HCT116 (cell line): ENCODE measurements at regions not wholly inside any gene's neighbourhood (a gene's known extent, or its start where the extent isn't known, plus 50 kb on each side); places are given as distances from the start of the nearest gene placed in this dataset.

Source experiments
- ATAC-seq: fragments of 200-7000 bp; cut with Tn5 transposase; 2 replicates; pipeline ENCODE4 v1.9.1; 2020; ENCODE audit warnings: mild to moderate bottlenecking, moderate library complexity
- BruUV-seq: library from RNA; stranded (reverse); fragments of 400-500 nt; replicated peaks from 2 replicates; lab custom pipeline; 2021; lab: Mats Ljungman, UMichigan
- CTCF ChIA-PET: fragments of 300-600 bp; sonication (Branson Sonifier 250); formaldehyde crosslinking; loops from one replicate; lab custom pipeline; 2021; ENCODE audit warnings: antibody characterized with exemption; lab: Charles Lee
- POLR2A ChIA-PET: fragments of 300-600, 350-600 bp; sonication (Branson Sonifier 250); formaldehyde crosslinking; loops from one replicate; lab custom pipeline; 2021; ENCODE audit warnings: antibody characterized with exemption; lab: Charles Lee
- RAD21 ChIA-PET, 2 experiments: fragments of 300-600 bp; sonication (Branson Sonifier 250); formaldehyde crosslinking; loops; one replicate each; lab custom pipeline; 2023; ENCODE audit warnings: low total read pairs in 2 of 2; ENCODE audit not compliant: uncharacterized antibody in 2 of 2, unreplicated experiment in 2 of 2, low non-redundant PET in 1 of 2; lab: Charles Lee
- DNase-seq: peaks from one replicate; pipeline ENCODE4 v3.0.0-alpha.2; 2010; ENCODE audit warnings: low read depth, low spot score
- H2AFZ ChIP-seq: fragments of 200-600 bp; shearing (Covaris generic), sonication (generic); 2 replicates; pipeline ENCODE4 v1.6.1; 2017; ENCODE audit warnings: low read depth, mixed run types, mixed read lengths, antibody characterized with exemption, low read length; ENCODE audit not compliant: poor library complexity, severe bottlenecking
- H3K27ac ChIP-seq: 2 replicates; pipeline ENCODE4 v1.5.1; 2012; ENCODE audit warnings: low read depth, low read length
- H3K27me3 ChIP-seq: fragments of 200-600 bp; sonication (generic); 2 replicates; pipeline ENCODE4 v1.6.1; 2016; ENCODE audit warnings: mixed run types, low read length, mixed read lengths; ENCODE audit not compliant: insufficient read depth
- H3K36me3 ChIP-seq, 2 experiments: fragments of 200-500 bp in 1 of 2; fragments of 200-600 bp in 1 of 2; sonication (Bioruptor generic) in 1 of 2; sonication (generic) in 1 of 2; 2 replicates each; pipeline versions ENCODE4 v1.5.1 to v1.6.1; 2014 to 2016; ENCODE audit warnings: low read length in 2 of 2, inconsistent platforms in 1 of 2, mixed read lengths in 1 of 2, mixed run types in 1 of 2; ENCODE audit not compliant: insufficient read depth in 2 of 2, control insufficient read depth in 1 of 2
- H3K4me1 ChIP-seq, 2 experiments: fragments of 200-600 bp in 1 of 2; sonication (generic) in 1 of 2; 2 replicates each; pipeline versions ENCODE4 v1.5.1 to v1.6.1; 2012 to 2017; ENCODE audit warnings: low read length in 2 of 2, inconsistent platforms in 1 of 2, mild to moderate bottlenecking in 1 of 2, mixed read lengths in 1 of 2, mixed run types in 1 of 2, moderate library complexity in 1 of 2; ENCODE audit not compliant: insufficient read depth in 2 of 2, control insufficient read depth in 1 of 2
- H3K4me2 ChIP-seq: fragments of 200-600 bp; sonication (generic); 2 replicates; pipeline ENCODE4 v1.6.1; 2017; ENCODE audit warnings: mixed run types, low read length, mixed read lengths
- H3K4me3 ChIP-seq, 2 experiments: fragments of 200-600 bp in 1 of 2; sonication (generic) in 1 of 2; replicated peaks in 1 of 2; 2 replicates each; pipeline ENCODE4 v1.5.1; 2011 to 2016; ENCODE audit warnings: low read length in 2 of 2, control low read depth in 1 of 2, low read depth in 1 of 2, mild to moderate bottlenecking in 1 of 2, mixed read lengths in 1 of 2, mixed run types in 1 of 2
- H3K79me2 ChIP-seq: fragments of 200-600 bp; sonication (generic); 2 replicates; pipeline ENCODE4 v1.6.1; 2017; ENCODE audit warnings: mild to moderate bottlenecking, mixed run types, low read length, moderate library complexity, mixed read lengths; ENCODE audit not compliant: insufficient read depth
- H3K9ac ChIP-seq: fragments of 200-600 bp; sonication (generic); 2 replicates; pipeline ENCODE4 v1.6.1; 2016; ENCODE audit warnings: low read length, mixed read lengths
- H3K9me2 ChIP-seq: fragments of 200-600 bp; sonication (generic), shearing (Covaris generic); 2 replicates; pipeline ENCODE4 v1.6.1; 2017; ENCODE audit warnings: mixed run types, mild to moderate bottlenecking, moderate library complexity; ENCODE audit not compliant: insufficient read depth
- H3K9me3 ChIP-seq, 2 experiments: fragments of 200-500 bp in 1 of 2; fragments of 200-600 bp in 1 of 2; sonication (Bioruptor generic) in 1 of 2; sonication (generic) in 1 of 2; 2 replicates each; pipeline ENCODE4 v1.6.1; 2014 to 2017; ENCODE audit warnings: low read length in 2 of 2, mixed read lengths in 2 of 2, inconsistent platforms in 1 of 2, low read depth in 1 of 2, mild to moderate bottlenecking in 1 of 2, mixed run types in 1 of 2, moderate library complexity in 1 of 2; ENCODE audit not compliant: control insufficient read depth in 1 of 2, insufficient read depth in 1 of 2
- H4K20me1 ChIP-seq: fragments of 200-600 bp; sonication (generic), shearing (Covaris generic); 2 replicates; pipeline ENCODE4 v1.6.1; 2017; ENCODE audit warnings: mixed run types, mild to moderate bottlenecking, moderate library complexity; ENCODE audit not compliant: insufficient read depth
- ATF3 ChIP-seq: IDR thresholded peaks from 2 replicates; pipeline ENCODE4 v1.6.1; 2012
- EGR1 ChIP-seq: IDR thresholded peaks from 2 replicates; pipeline ENCODE4 v1.6.1; 2012; ENCODE audit warnings: low read depth
- ELF1 ChIP-seq: IDR thresholded peaks from 2 replicates; pipeline ENCODE4 v1.6.1; 2012; ENCODE audit warnings: low read depth, borderline replicate concordance
- EZH2 ChIP-seq: fragments of 200-600 bp; sonication (generic); IDR thresholded peaks from 2 replicates; pipeline ENCODE4 v1.6.1; 2017; ENCODE audit warnings: antibody characterized with exemption, mixed run types
- JUND ChIP-seq: IDR thresholded peaks from 2 replicates; pipeline ENCODE4 v1.6.1; 2012
- POLR2A ChIP-seq: IDR thresholded peaks from 2 replicates; pipeline ENCODE4 v1.7.0; 2011; ENCODE audit warnings: borderline replicate concordance; ENCODE audit not compliant: insufficient read depth, insufficient read length; ENCODE audit errors: extremely low read depth
- RAD21 ChIP-seq: IDR thresholded peaks from 2 replicates; pipeline ENCODE4 v1.6.1; 2012; ENCODE audit warnings: low read depth, mild to moderate bottlenecking
- REST ChIP-seq: IDR thresholded peaks from 2 replicates; pipeline ENCODE4 v1.6.1; 2012; ENCODE audit warnings: low read depth
- SRF ChIP-seq: IDR thresholded peaks from 2 replicates; pipeline ENCODE4 v1.6.1; 2012; ENCODE audit warnings: low read depth
- TCF7L2 ChIP-seq: IDR thresholded peaks from 2 replicates; pipeline ENCODE4 v1.7.0; 2011; ENCODE audit warnings: borderline replicate concordance, inconsistent platforms; ENCODE audit not compliant: insufficient read depth, insufficient read length; ENCODE audit errors: extremely low read depth
- ZBTB33 ChIP-seq: IDR thresholded peaks from 2 replicates; pipeline ENCODE4 v1.6.1; 2011; ENCODE audit warnings: mild to moderate bottlenecking, low read length, moderate library complexity; ENCODE audit not compliant: insufficient replicate concordance; ENCODE audit errors: extremely low read depth
- ZFX ChIP-seq: fragments of 450-650 bp; IDR thresholded peaks from 2 replicates; pipeline ENCODE4 v1.6.1; 2017
- intact Hi-C: fragments of 100-400 bp; cut with micrococcal nuclease; formaldehyde crosslinking; loops from 2 replicates; pipeline ENCODE4 v1.10.0; 2022

GRCh38 chr3:72271923-72272322 is 487.0 kb upstream of the PROK2 start:
- intact Hi-C loops = no loop called here
- CTCF ChIA-PET = interaction anchor here (1.7 kb wide), 1 partner anchor 551 kb away, joined by 5 read pairs; no protein-coding TSS in a partner anchor
- POLR2A ChIA-PET = no interaction called here
- Histone ChIP-seq H3K79me2 (no peaks in the 10 kb centered on the region), H3K9me3 (no peaks in the 10 kb centered on the region), H3K4me2 (no peak overlapping the region), H3K9me2 (no peaks in the 10 kb centered on the region), H4K20me1 (no peaks in the 10 kb centered on the region), H3K4me3 (no peak overlapping the region), H2AFZ (no peak overlapping the region), H3K27me3 (peaks cover 5% of the 10 kb centered on the region; the same call in 1 of the 2 replicates), H3K27ac (no peak overlapping the region), H3K9ac (no peak overlapping the region), H3K36me3 (no peaks in the 10 kb centered on the region)
- no TSS peak for BruUV-seq
- RAD21 ChIA-PET = no interaction called here
- TF ChIP-seq REST (no peak), EGR1 (no peak), TCF7L2 (no peak)
- TF ChIP-seq, all 23 proteins: peak for 0
- peaks cover 5 to 10% of the 10 kb centered on the region in 2 experiments; a peak in 3 of 4 replicates for H3K4me1 ChIP-seq
- no peak for ATAC-seq
- DNase-seq = no peak

- H4K20me1 ChIP-seq = no peaks in the 10 kb centered on the region
- no peak overlapping the region for H3K27ac ChIP-seq
- H3K27me3 ChIP-seq = peaks cover 5% of the 10 kb centered on the region; the same call in 1 of the 2 replicates
- H3K79me2 ChIP-seq = no peaks in the 10 kb centered on the region
- H3K4me1 ChIP-seq = peaks cover 5 to 10% of the 10 kb centered on the region in 2 experiments; a peak in 3 of 4 replicates
- H3K36me3 ChIP-seq = no peaks in the 10 kb centered on the region
- ChIA-PET RAD21 (interaction anchor here in 1 of 2 experiments (0.9 kb wide), 1 partner anchor 15 kb away, joined by 3 read pairs; no protein-coding TSS in a partner anchor), CTCF (interaction anchor here (1.7 kb wide), 1 partner anchor 551 kb away, joined by 5 read pairs; no protein-coding TSS in a partner anchor), POLR2A (no interaction called here)
- H3K9ac ChIP-seq = no peak overlapping the region
- H3K4me2 ChIP-seq = no peak overlapping the region
- no peak overlapping the region for H2AFZ ChIP-seq
- no peak overlapping the region for H3K4me3 ChIP-seq
- H3K9me3 ChIP-seq = no peaks in the 10 kb centered on the region
- TF ChIP-seq ELF1 (no peak), EZH2 (no peak), ATF3 (no peak), ZBTB33 (no peak), POLR2A (no peak), ZFX (no peak), SRF (no peak), JUND (no peak), RAD21 (no peak)
- TF ChIP-seq, all 23 proteins: peak for 0
- DNase-seq = no peak
- BruUV-seq = no TSS peak
- ATAC-seq = no peak
- intact Hi-C loops = no loop called here
- H3K9me2 ChIP-seq = no peaks in the 10 kb centered on the region
Observed at GRCh38 chr3:72271216-72271615, 486.3 kb upstream of the PROK2 start.
